H1 (cell line): ENCODE measurements at regions not wholly inside any gene's neighbourhood (a gene's known extent, or its start where the extent isn't known, plus 50 kb on each side); places are given as distances from the start of the nearest gene placed in this dataset.

Experiments
- CTCF ChIA-PET: fragments of 300-600 bp; sonication (Branson Sonifier 250); formaldehyde crosslinking; loops from one replicate; lab custom pipeline; 2021; ENCODE audit not compliant: partially characterized antibody; lab: Charles Lee
- POLR2A ChIA-PET: fragments of 300-600 bp; sonication (Branson Sonifier 250); formaldehyde crosslinking; loops from one replicate; lab custom pipeline; 2021; ENCODE audit warnings: inconsistent platforms; ENCODE audit not compliant: partially characterized antibody; lab: Charles Lee
- DNase-seq, 2 experiments: peaks; one replicate each; pipeline versions ENCODE4 v3.0.0 to v3.0.0-alpha.2; 2010 to 2022; ENCODE audit warnings: low spot score in 2 of 2, low read depth in 1 of 2, mixed read lengths in 1 of 2
- FAIRE-seq: peaks from 2 replicates; lab custom pipeline; 2011; peaks lifted over from hg19 to GRCh38; lab: Jason Lieb, UNC
- H2AFZ ChIP-seq: 2 replicates; pipeline ENCODE4 v1.8.1; 2012; ENCODE audit warnings: low read length, inconsistent platforms
- H2AK5ac ChIP-seq: 2 replicates; pipeline ENCODE4 v1.6.1; 2013; ENCODE audit warnings: low read depth, low read length
- H2BK120ac ChIP-seq: replicated peaks from 2 replicates; pipeline ENCODE3; 2013; ENCODE audit warnings: low read depth, low read length, inconsistent platforms
- H2BK12ac ChIP-seq: 2 replicates; pipeline ENCODE4 v1.6.1; 2013; ENCODE audit warnings: low read depth, low read length
- H2BK15ac ChIP-seq: 2 replicates; pipeline ENCODE4 v1.6.1; 2013; ENCODE audit warnings: low read length
- H2BK20ac ChIP-seq: 2 replicates; pipeline ENCODE4 v1.6.1; 2013; ENCODE audit warnings: low read length
- H2BK5ac ChIP-seq: 2 replicates; pipeline ENCODE4 v1.6.1; 2013; ENCODE audit warnings: low read depth, low read length
- H3K14ac ChIP-seq: 2 replicates; pipeline ENCODE4 v1.6.1; 2013; ENCODE audit warnings: inconsistent platforms; ENCODE audit not compliant: insufficient read length
- H3K18ac ChIP-seq: 2 replicates; pipeline ENCODE4 v1.6.1; 2013; ENCODE audit warnings: low read length; ENCODE audit errors: extremely low read depth
- H3K23ac ChIP-seq: 2 replicates; pipeline ENCODE4 v1.6.1; 2013; ENCODE audit warnings: inconsistent platforms; ENCODE audit not compliant: insufficient read length
- H3K23me2 ChIP-seq: 2 replicates; pipeline ENCODE4 v1.6.1; 2013; ENCODE audit warnings: low read depth, low read length
- H3K27ac ChIP-seq: 2 replicates; pipeline ENCODE4 v1.6.1; 2011; ENCODE audit warnings: low read depth, low read length, inconsistent platforms
- H3K27me3 ChIP-seq, 4 experiments: replicated peaks in 1 of 4; 1 replicate in 1 of 4; 2 replicates in 3 of 4; pipeline versions ENCODE4 v1.6.1 to v1.8.1; 2011 to 2013; ENCODE audit warnings: low read length in 3 of 4, mild to moderate bottlenecking in 3 of 4, inconsistent platforms in 2 of 4, mixed read lengths in 2 of 4, moderate library complexity in 1 of 4; ENCODE audit not compliant: control insufficient read depth in 3 of 4, insufficient read depth in 3 of 4; ENCODE audit errors: extremely low read depth in 1 of 4
- H3K36me3 ChIP-seq, 4 experiments: 2 replicates each; pipeline versions ENCODE4 v1.6.1 to v1.8.1; 2011 to 2013; ENCODE audit warnings: mild to moderate bottlenecking in 4 of 4, low read length in 3 of 4, moderate library complexity in 2 of 4, control low read depth in 1 of 4, inconsistent platforms in 1 of 4; ENCODE audit not compliant: insufficient read depth in 4 of 4, control insufficient read depth in 2 of 4
- H3K4ac ChIP-seq: replicated peaks from 2 replicates; pipeline ENCODE3; 2013; ENCODE audit warnings: low read length, low read depth, mixed read lengths, inconsistent platforms; ENCODE audit not compliant: insufficient read length
- H3K4me1 ChIP-seq, 4 experiments: replicated peaks in 1 of 4; 1 replicate in 1 of 4; 2 replicates in 3 of 4; pipeline versions ENCODE4 v1.6.1 to v1.8.1; 2011 to 2013; ENCODE audit warnings: low read length in 3 of 4, inconsistent platforms in 2 of 4, mixed read lengths in 1 of 4; ENCODE audit not compliant: insufficient read depth in 4 of 4, control insufficient read depth in 3 of 4
- H3K4me2 ChIP-seq, 2 experiments: 2 replicates each; pipeline versions ENCODE4 v1.6.1 to v1.8.1; 2011 to 2013; ENCODE audit warnings: low read depth in 2 of 2, low read length in 2 of 2, control low read depth in 1 of 2, inconsistent platforms in 1 of 2, mild to moderate bottlenecking in 1 of 2; ENCODE audit not compliant: insufficient read depth in 1 of 2
- H3K4me3 ChIP-seq, 4 experiments: fragments of 200-600, 300-600 bp in 1 of 4; sonication (generic), shearing (Covaris generic), sonication (Bioruptor Twin) in 1 of 4; 2 replicates each; pipeline versions ENCODE4 v1.5.1 to v1.8.1; 2011 to 2016; ENCODE audit warnings: low read length in 4 of 4, low read depth in 3 of 4, control low read depth in 2 of 4, inconsistent platforms in 2 of 4, mild to moderate bottlenecking in 2 of 4, mixed read lengths in 1 of 4, moderate library complexity in 1 of 4; ENCODE audit not compliant: insufficient read depth in 2 of 4; ENCODE audit errors: extremely low read depth in 1 of 4
- H3K56ac ChIP-seq: replicated peaks from 2 replicates; pipeline ENCODE3; 2013; ENCODE audit warnings: low read depth, mild to moderate bottlenecking, mixed read lengths, low read length, inconsistent platforms; ENCODE audit not compliant: insufficient read length
- H3K79me1 ChIP-seq: 2 replicates; pipeline ENCODE4 v1.6.1; 2013; ENCODE audit warnings: low read depth, low read length, control low read depth
- H3K79me2 ChIP-seq, 2 experiments: 2 replicates each; pipeline versions ENCODE4 v1.6.1 to v1.8.1; 2012 to 2013; ENCODE audit warnings: low read length in 2 of 2, mild to moderate bottlenecking in 2 of 2, inconsistent platforms in 1 of 2; ENCODE audit not compliant: insufficient read depth in 2 of 2, control insufficient read depth in 1 of 2
- H3K9ac ChIP-seq, 4 experiments: replicated peaks in 1 of 4; 1 replicate in 1 of 4; 2 replicates in 3 of 4; pipeline versions ENCODE4 v1.6.1 to v1.8.1; 2011 to 2013; ENCODE audit warnings: low read depth in 3 of 4, low read length in 3 of 4, control low read depth in 2 of 4, mild to moderate bottlenecking in 2 of 4, moderate library complexity in 2 of 4, inconsistent platforms in 1 of 4; ENCODE audit errors: extremely low read depth in 1 of 4
- H3K9me3 ChIP-seq, 2 experiments: 2 replicates each; pipeline versions ENCODE4 v1.6.1 to v1.8.1; 2012 to 2013; ENCODE audit warnings: mild to moderate bottlenecking in 2 of 2, moderate library complexity in 2 of 2, control low read depth in 1 of 2, inconsistent platforms in 1 of 2, low read depth in 1 of 2, low read length in 1 of 2, mixed read lengths in 1 of 2; ENCODE audit not compliant: insufficient read depth in 2 of 2
- H4K20me1 ChIP-seq, 2 experiments: replicated peaks in 1 of 2; 2 replicates each; pipeline versions ENCODE3 to v1.8.1; 2011 to 2013; ENCODE audit warnings: inconsistent platforms in 2 of 2, low read length in 2 of 2, mild to moderate bottlenecking in 1 of 2; ENCODE audit not compliant: insufficient read depth in 2 of 2, control insufficient read depth in 1 of 2
- H4K5ac ChIP-seq: 2 replicates; pipeline ENCODE4 v1.6.1; 2013; ENCODE audit warnings: low read length, low read depth, mixed read lengths, inconsistent platforms; ENCODE audit not compliant: insufficient read length
- H4K8ac ChIP-seq: 2 replicates; pipeline ENCODE4 v1.8.0; 2013; ENCODE audit warnings: mild to moderate bottlenecking, moderate library complexity, low read length, inconsistent platforms; ENCODE audit not compliant: insufficient read depth; ENCODE audit errors: extremely low read depth
- H4K91ac ChIP-seq: replicated peaks from 2 replicates; pipeline ENCODE3; 2013; ENCODE audit warnings: low read length, mixed read lengths, inconsistent platforms; ENCODE audit not compliant: insufficient read length
- CBX8 ChIP-seq: fragments of 300-800, 300-1000 bp; sonication (generic); IDR thresholded peaks from 2 replicates; pipeline ENCODE4 v1.7.1; 2016; ENCODE audit warnings: low read depth, low read length, borderline replicate concordance
- CREB1 ChIP-seq: IDR thresholded peaks from 2 replicates; pipeline ENCODE4 v1.6.1; 2012; ENCODE audit warnings: inconsistent platforms
- GTF2F1 ChIP-seq: IDR thresholded peaks from 2 replicates; pipeline ENCODE4 v1.6.1; 2012; ENCODE audit warnings: low read depth, low read length, improper control_type of control experiment, borderline replicate concordance
- WGBS, 2 experiments: shearing (Covaris generic) in 1 of 2; methylation state at CpG; one replicate each; pipeline versions ENCODE4 v1.1.6 to v1.1.7; 2013 to 2015; ENCODE audit warnings: low lambda C conversion rate in 2 of 2, mixed read lengths in 2 of 2, inconsistent platforms in 1 of 2, low coverage in 1 of 2, missing lambda C conversion rate in 1 of 2; ENCODE audit not compliant: insufficient replicate concordance in 2 of 2, insufficient coverage in 1 of 2, insufficient read length in 1 of 2; ENCODE audit errors: extremely low coverage in 1 of 2, missing lambda C conversion rate in 1 of 2; 5-methylcytosine and 5-hydroxymethylcytosine counted together

DNA sequence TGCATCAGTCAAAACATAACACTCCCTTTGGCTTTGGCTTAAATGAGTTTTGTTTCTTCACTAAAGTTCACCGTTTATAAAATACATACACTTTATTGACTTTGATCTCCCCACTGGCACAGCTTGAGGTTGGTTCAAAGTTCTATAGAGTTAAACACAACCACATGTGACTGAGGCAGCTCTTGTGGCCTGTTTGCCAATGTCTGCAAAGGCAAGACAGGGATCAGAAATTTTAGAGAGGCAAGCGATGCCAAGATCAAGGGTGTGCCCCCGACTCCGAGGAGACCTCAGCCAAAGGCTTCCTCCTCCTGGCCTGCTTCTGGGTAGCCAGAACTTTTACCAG, 129.8 kb upstream of the JCAD start:
- Histone ChIP-seq H3K27me3 (no peaks in the 10 kb centered on the region), H2BK120ac (no peak overlapping the region), H2BK5ac (no peak overlapping the region), H2AFZ (no peak overlapping the region), H3K23ac (no peak overlapping the region), H2BK20ac (no peak overlapping the region), H3K9ac (no peak overlapping the region), H3K27ac (no peak overlapping the region), H4K8ac (no peak overlapping the region), H3K4me1 (no peaks in the 10 kb centered on the region), H3K4me2 (no peak overlapping the region), H3K4ac (no peak overlapping the region), H2BK15ac (no peak overlapping the region), H3K18ac (no peak overlapping the region), H3K56ac (no peak overlapping the region), H3K36me3 (no peaks in the 10 kb centered on the region), H3K14ac (no peak overlapping the region), H3K23me2 (no peaks in the 10 kb centered on the region), H3K79me1 (no peaks in the 10 kb centered on the region), H2AK5ac (no peak overlapping the region), H4K20me1 (no peaks in the 10 kb centered on the region), H4K91ac (no peak overlapping the region), H3K4me3 (no peak overlapping the region), H2BK12ac (no peak overlapping the region), H4K5ac (no peak overlapping the region), H3K9me3 (no peaks in the 10 kb centered on the region), H3K79me2 (no peaks in the 10 kb centered on the region)
- ChIA-PET POLR2A (no interaction called here), CTCF (no interaction called here)
- FAIRE-seq (no peak), DNase-seq (no peak)
- WGBS, 2 experiments, result 96% methylated on average over 4 of the region's 4 CpGs; no CpG with 5 or more reads in 1 of the 2 experiments
- TF ChIP-seq CBX8 (no peak), GTF2F1 (no peak), CREB1 (no peak)
